BJ (cell line): ENCODE measurements at regions not wholly inside any gene's neighbourhood (a gene's known extent, or its start where the extent isn't known, plus 50 kb on each side); places are given as distances from the start of the nearest gene placed in this dataset.
"Not testable (repeated sequence)": the region's sequence is repeated elsewhere in the genome, so short reads cannot be mapped to it uniquely, and the experiment has no call there.

Experiments used
- CTCF ChIA-PET: fragments of 350-600 bp; formaldehyde crosslinking; extraction: SDS; loops from one replicate; lab custom pipeline; 2021; ENCODE audit warnings: antibody characterized with exemption, inconsistent platforms; lab: Yijun Ruan, JAX
- POLR2A ChIA-PET: fragments of 300-600 bp; sonication (Branson Sonifier 250); formaldehyde crosslinking; extraction: SDS; loops from one replicate; lab custom pipeline; 2021; ENCODE audit warnings: antibody characterized with exemption; lab: Charles Lee
- DNase-seq: peaks from one replicate; pipeline ENCODE4 v3.0.0-alpha.2; 2011; ENCODE audit warnings: low read depth
- H3K27me3 ChIP-seq: 2 replicates; pipeline ENCODE4 v1.6.0; 2011; ENCODE audit warnings: low read length; ENCODE audit not compliant: control insufficient read depth, insufficient read depth
- H3K36me3 ChIP-seq: 2 replicates; pipeline ENCODE4 v1.5.1; 2011; ENCODE audit warnings: low read length; ENCODE audit not compliant: control insufficient read depth, insufficient read depth
- H3K4me3 ChIP-seq: 2 replicates; pipeline ENCODE4 v1.5.1; 2011; ENCODE audit warnings: low read depth, mild to moderate bottlenecking, control low read depth, low read length
- TF ChIP-seq, protein P1 (sequence below): IDR thresholded peaks from 2 replicates; pipeline ENCODE4 v1.5.1; 2011; ENCODE audit warnings: low read depth, mild to moderate bottlenecking, control low read depth, inconsistent platforms, low read length, moderate library complexity; ENCODE audit not compliant: insufficient read depth

DNA sequence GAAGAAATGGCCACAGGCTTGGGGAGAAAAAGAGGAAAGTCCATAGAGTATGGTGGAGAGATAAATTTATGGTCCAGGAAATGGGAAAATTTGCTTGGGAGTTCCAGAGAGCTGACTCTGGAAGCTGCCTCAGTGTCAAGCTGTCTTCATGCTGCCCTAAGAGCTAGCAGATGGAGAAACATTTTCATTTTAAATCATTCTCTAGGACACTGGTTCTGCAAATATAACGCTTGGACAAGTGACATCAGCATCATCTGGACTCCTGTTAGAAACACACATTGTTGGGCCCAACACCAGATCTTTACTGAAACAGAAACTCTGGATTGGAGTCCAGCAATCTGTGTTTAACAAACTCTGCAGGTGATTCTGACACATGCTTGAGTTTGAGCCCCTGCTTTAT lies 592.0 kb upstream of the KLF12 start:
- TF ChIP-seq, protein P1, sequence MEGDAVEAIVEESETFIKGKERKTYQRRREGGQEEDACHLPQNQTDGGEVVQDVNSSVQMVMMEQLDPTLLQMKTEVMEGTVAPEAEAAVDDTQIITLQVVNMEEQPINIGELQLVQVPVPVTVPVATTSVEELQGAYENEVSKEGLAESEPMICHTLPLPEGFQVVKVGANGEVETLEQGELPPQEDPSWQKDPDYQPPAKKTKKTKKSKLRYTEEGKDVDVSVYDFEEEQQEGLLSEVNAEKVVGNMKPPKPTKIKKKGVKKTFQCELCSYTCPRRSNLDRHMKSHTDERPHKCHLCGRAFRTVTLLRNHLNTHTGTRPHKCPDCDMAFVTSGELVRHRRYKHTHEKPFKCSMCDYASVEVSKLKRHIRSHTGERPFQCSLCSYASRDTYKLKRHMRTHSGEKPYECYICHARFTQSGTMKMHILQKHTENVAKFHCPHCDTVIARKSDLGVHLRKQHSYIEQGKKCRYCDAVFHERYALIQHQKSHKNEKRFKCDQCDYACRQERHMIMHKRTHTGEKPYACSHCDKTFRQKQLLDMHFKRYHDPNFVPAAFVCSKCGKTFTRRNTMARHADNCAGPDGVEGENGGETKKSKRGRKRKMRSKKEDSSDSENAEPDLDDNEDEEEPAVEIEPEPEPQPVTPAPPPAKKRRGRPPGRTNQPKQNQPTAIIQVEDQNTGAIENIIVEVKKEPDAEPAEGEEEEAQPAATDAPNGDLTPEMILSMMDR, result no peak

DNA sequence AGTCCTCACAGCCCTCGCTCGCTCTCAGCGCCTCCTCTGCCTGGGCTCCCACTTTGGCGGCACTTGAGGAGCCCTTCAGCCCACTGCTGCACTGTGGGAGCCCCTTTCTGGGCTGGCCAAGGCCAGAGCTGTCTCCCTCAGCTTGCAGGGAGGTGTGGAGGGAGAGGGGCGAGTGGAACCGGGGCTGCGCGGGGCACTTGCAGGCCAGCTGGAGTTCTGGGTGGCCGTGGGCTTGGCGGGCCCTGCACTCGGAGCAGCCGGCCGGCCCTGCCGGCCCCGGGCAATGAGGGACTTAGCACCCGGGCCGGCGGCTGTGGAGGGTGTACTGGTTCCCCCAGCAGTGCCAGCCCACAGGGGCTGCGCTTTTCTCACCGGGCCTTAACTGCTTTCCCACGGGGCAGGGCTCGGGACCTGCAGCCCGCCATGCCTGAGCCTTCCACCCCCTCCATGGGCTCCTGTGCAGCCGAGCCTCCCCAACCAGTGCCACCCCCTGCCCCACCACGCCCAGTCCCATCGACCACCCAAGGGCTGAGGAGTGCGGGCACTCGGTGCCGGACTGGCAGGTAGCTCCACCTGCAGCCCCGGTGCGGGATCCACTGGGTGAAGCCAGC lies 584.1 kb upstream of the KLF12 start:
- CTCF ChIA-PET, DNase-seq, POLR2A ChIA-PET, H3K27me3 ChIP-seq, H3K36me3 ChIP-seq, H3K4me3 ChIP-seq: not testable (repeated sequence)

More for the DNA sequence above, 592.0 kb upstream of the KLF12 start:
- H3K36me3 ChIP-seq, result no peaks in the 10 kb centered on the region
- ChIA-PET CTCF (no interaction called here), POLR2A (no interaction called here)
- no peaks in the 10 kb centered on the region; the same call in 1 of the 2 replicates for H3K27me3 ChIP-seq
- H3K4me3 ChIP-seq, result no peak overlapping the region
- no peak for DNase-seq

DNA sequence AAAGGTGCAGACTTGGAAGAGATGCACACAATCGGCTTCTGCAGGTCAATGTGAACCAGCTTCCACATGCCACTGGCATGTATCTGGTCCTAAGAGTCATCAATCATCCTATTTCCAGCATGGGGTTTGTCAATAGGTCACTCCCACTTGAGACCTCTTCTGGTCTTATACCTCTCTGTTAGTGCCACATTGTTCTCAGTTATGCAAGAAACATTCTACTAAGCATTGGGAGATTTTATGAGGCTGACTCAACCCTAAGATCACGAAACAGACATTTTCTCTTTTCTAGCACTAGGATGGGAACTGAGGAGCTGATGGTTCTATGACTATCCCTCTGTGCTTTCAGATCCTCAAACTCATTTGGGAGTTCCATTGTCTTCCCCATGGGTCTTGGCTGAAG lies 581.5 kb upstream of the KLF12 start:
- ChIA-PET POLR2A (no interaction called here), CTCF (no interaction called here)
- TF ChIP-seq, protein P1, result no peak
- no peak overlapping the region for H3K4me3 ChIP-seq
- H3K27me3 ChIP-seq, result no peaks in the 10 kb centered on the region
- no peaks in the 10 kb centered on the region for H3K36me3 ChIP-seq
- peak; percentile 20 for DNase-seq

DNA sequence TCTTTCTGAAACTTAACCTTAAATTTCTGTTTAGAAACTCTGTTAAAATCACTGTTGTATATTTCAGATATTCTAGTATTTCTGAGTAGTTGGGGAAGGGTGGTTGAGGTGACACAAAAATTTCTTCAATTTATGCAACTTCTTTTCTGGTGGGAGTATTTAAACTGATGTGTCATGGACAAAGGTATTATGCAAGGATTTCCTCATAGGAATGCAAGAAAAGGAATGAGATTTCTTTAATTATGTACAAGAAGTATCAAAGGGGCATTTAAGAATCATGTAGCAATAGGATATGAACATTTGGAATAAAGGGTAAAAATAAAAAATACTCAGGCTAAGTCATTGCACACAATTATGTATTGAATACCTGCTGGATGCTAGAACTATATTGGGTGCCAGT lies 575.8 kb upstream of the KLF12 start:
- ChIA-PET CTCF (no interaction called here), POLR2A (no interaction called here)
- H3K4me3 ChIP-seq, result no peak overlapping the region
- no peaks in the 10 kb centered on the region for H3K27me3 ChIP-seq
- DNase-seq, result peak; percentile 12
- no peaks in the 10 kb centered on the region for H3K36me3 ChIP-seq
- TF ChIP-seq, protein P1, result no peak

DNA sequence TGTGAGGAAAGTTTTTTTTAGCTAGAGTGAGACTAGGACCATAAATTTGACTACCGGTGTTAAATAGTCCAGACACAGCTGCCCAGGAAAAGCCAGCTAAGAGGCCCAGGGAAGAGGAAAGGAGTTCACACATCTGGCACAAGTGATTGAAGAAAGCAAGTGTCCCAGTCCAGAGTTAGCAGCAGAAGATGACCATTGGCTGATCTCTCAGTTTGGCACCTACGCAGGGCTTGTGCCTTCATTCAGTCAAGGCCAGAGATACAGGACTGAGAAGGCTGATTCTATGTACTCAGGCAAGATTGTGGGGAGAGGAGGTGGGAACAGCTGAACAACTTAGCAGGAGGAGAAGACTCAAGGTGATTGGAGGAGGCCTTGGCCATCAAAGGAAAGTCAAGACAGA lies 575.0 kb upstream of the KLF12 start:
- ChIA-PET POLR2A (no interaction called here), CTCF (interaction anchor here (0.7 kb wide), 1 partner anchor 18 kb away, joined by 3 read pairs; no protein-coding TSS in a partner anchor)
- H3K4me3 ChIP-seq, result no peak overlapping the region
- no peaks in the 10 kb centered on the region for H3K36me3 ChIP-seq
- TF ChIP-seq, protein P1, result no peak
- H3K27me3 ChIP-seq, result no peaks in the 10 kb centered on the region
- no peak for DNase-seq

DNA sequence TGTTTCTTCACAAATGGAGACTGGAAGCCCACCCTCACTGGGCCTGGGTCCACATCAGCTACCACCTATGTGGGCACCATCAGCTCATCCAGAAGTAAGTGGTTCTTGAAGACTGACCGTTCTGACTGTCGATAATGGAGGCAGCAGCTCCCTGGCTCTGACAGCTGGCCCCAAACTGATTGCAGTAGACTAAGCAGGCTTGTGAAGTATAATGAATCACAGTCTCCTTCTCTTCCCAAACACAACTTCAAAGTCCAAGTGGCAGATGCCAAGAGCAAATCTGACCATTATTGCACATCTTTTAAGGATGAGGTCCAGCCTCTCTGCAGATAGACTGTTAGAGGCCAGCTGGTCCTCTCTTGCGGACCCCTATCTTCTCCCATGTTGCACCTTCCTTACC lies 574.4 kb upstream of the KLF12 start:
- Histone ChIP-seq H3K4me3 (no peak overlapping the region), H3K27me3 (no peaks in the 10 kb centered on the region), H3K36me3 (no peaks in the 10 kb centered on the region)
- TF ChIP-seq, protein P1, result no peak
- no peak for DNase-seq
- CTCF ChIA-PET, result interaction anchor here (0.7 kb wide), 1 partner anchor 17 kb away, joined by 3 read pairs; no protein-coding TSS in a partner anchor
- POLR2A ChIA-PET, result no interaction called here
